Coronary artery (tissue), 2 donors: ENCODE measurements at regions not wholly inside any gene's neighbourhood (a gene's known extent, or its start where the extent isn't known, plus 50 kb on each side); places are given as distances from the start of the nearest gene placed in this dataset.

Experiments used
- DNase-seq: peaks from one replicate; pipeline ENCODE4 v3.0.0-alpha.2; 2017; ENCODE audit warnings: low spot score
- H3K27ac ChIP-seq, 2 donors: fragments of 200-600 bp; sonication (generic); one replicate each; pipeline ENCODE4 v1.5.1; 2016 to 2019
- H3K4me3 ChIP-seq: fragments of 200-600 bp; sonication (generic); 2 replicates; pipeline ENCODE4 v1.5.1; 2016; ENCODE audit warnings: mild to moderate bottlenecking, moderate library complexity
- CTCF ChIP-seq: fragments of 200-600 bp; sonication (generic); IDR thresholded peaks from one replicate; pipeline ENCODE4 v1.5.1; 2019; ENCODE audit warnings: antibody characterized with exemption

DNA sequence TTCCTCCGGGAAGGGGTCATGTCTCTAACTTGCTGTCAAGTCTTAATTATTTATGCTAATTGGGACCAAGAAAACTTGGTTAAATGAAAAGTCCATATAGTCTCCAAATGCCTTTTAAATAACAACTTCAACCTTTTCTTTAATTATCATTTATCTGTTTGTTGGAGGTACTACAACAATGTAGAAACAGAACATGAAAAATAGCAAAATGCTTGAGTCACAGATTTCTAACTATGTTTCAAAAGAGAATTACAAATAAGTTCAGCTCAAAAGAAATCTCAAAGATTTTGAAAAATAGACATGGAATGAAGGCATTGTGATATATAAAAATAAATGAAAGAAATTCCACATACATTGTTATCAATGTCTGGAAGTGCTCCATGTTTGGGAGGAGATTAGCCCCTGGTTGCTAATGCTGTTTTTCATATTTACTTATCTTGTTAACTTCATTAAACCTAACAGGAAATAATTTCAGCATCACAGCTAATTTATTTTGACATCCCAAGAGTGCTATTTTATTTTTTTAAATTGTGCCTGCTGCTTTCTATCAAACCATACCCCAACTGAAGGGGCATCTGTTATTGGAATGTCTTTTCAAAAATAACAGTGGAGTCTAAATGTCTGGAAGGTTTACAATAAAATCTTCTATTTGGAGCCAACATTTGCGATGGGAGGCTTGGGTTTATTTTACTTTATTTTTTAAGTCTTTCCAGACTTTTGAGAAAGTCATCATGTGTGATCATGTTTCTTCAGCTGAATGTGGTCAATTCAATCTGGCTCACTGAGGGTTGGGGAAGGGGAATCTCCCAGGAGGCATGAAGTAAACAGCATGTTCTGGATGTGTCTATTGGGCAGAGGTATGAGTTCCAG, 53.1 kb upstream of the ANKRD55 start:
- DNase-seq, result no peak
- no peak for TF ChIP-seq CTCF
- no peak overlapping the region for H3K4me3 ChIP-seq
- H3K27ac ChIP-seq, result no peak overlapping the region

GRCh38 chr5:56282951-56283350, 49.8 kb upstream of the ANKRD55 start:
- H3K27ac ChIP-seq, result no peak overlapping the region
- DNase-seq, result no peak
- no peak for TF ChIP-seq CTCF
- H3K4me3 ChIP-seq, result no peak overlapping the region
